Fibroblast of mammary gland (primary cell): ENCODE measurements at regions not wholly inside any gene's neighbourhood (a gene's known extent, or its start where the extent isn't known, plus 50 kb on each side); places are given as distances from the start of the nearest gene placed in this dataset.

ENCODE experiments used
- DNase-seq: peaks from one replicate; pipeline ENCODE4 v3.0.0-alpha.2; 2010; ENCODE audit warnings: low read depth
- H3K4me3 ChIP-seq: 2 replicates; pipeline ENCODE4 v1.5.1; 2011; ENCODE audit warnings: low read depth, mild to moderate bottlenecking, low read length, moderate library complexity; ENCODE audit not compliant: control insufficient read depth
- TF ChIP-seq, protein P1 (sequence below): conservative IDR thresholded peaks from 2 replicates; pipeline ENCODE4 v1.5.1; 2011; ENCODE audit warnings: low read depth, low read length, inconsistent platforms; ENCODE audit not compliant: control insufficient read depth, insufficient read depth

DNA sequence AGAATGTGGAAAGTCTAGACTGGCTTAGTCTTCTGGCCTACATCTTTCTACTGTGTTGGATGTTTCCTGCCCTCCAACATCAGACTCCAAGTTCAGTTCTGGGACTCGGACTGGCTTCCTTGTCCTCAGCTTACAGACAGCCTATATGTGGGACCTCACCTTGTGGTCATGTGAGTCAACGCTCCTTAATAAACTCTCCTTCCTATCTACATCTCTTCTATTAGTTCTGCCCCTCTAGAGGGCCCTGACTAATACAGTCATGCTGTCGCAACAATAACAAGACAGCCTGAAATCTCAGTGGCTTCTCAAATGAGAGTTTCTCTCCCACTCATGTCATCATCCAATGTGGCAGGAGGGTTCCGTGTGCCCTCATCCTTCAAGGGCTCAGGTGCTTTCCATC, 347.8 kb downstream of the MZT1 start:
- no peak for DNase-seq
- TF ChIP-seq, protein P1, sequence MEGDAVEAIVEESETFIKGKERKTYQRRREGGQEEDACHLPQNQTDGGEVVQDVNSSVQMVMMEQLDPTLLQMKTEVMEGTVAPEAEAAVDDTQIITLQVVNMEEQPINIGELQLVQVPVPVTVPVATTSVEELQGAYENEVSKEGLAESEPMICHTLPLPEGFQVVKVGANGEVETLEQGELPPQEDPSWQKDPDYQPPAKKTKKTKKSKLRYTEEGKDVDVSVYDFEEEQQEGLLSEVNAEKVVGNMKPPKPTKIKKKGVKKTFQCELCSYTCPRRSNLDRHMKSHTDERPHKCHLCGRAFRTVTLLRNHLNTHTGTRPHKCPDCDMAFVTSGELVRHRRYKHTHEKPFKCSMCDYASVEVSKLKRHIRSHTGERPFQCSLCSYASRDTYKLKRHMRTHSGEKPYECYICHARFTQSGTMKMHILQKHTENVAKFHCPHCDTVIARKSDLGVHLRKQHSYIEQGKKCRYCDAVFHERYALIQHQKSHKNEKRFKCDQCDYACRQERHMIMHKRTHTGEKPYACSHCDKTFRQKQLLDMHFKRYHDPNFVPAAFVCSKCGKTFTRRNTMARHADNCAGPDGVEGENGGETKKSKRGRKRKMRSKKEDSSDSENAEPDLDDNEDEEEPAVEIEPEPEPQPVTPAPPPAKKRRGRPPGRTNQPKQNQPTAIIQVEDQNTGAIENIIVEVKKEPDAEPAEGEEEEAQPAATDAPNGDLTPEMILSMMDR: no peak
- no peak overlapping the region for H3K4me3 ChIP-seq

DNA sequence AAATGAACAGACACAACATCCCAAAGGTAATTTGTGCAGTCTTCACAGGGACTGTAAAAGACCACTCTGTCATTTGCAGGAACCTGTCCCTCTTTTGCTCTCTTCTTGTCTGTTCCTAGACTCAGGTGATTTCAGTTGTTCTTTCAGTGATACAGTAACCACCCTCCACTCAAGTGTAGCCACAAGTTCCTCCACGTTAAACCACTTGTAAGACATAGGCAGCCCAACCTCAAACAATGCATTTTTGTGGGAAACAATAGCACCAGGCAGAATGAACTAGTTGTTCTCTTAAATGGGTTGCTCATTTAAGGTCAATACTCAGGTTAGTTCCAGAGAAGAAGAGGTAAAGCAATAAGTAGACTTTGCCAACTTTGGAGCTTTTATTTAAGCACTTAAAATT, 359.4 kb downstream of the MZT1 start:
- TF ChIP-seq, protein P1: no peak
- DNase-seq: no peak
- H3K4me3 ChIP-seq: no peak overlapping the region

DNA sequence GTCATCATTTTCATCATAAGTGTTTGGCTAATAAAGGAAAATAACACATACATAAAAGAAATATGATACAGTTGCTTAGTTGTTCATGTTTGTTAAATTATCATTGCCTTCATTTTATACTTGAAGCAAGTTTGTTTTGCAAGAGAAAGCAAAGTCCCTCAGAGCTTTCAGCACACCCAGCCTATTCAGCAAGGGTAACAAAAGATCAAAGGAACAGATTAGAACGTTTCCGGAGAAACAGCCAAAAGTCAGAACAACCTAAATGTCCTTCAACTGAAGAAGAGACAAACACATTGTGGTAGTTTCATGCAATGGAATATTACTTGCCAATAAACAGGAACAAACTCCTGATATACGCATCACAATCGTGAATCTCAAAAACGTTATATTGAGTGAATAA, 380.7 kb downstream of the MZT1 start:
- no peak for DNase-seq
- no peak overlapping the region for H3K4me3 ChIP-seq
- TF ChIP-seq, protein P1: no peak

DNA sequence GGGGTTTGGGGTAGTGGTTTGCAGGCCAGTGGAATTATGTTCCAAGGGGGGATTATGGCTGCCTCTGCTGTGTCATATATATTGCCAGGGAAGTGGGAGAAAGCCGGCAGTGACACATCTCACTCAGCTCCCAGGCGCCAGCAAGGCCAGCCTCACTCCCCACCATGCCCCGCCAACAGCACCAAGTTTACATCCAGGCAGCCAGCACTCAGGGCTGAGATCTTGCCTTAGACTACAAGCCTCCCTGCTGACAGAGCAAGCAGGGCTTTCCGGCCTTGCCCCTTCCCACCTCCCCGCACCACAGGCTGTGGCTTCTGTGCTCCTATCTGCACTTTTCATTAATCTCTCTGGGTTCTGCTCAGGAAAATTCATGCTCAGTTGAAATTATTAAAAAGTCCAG, 385.1 kb downstream of the MZT1 start:
- TF ChIP-seq, protein P1: no peak
- H3K4me3 ChIP-seq: no peak overlapping the region
- no peak for DNase-seq

DNA sequence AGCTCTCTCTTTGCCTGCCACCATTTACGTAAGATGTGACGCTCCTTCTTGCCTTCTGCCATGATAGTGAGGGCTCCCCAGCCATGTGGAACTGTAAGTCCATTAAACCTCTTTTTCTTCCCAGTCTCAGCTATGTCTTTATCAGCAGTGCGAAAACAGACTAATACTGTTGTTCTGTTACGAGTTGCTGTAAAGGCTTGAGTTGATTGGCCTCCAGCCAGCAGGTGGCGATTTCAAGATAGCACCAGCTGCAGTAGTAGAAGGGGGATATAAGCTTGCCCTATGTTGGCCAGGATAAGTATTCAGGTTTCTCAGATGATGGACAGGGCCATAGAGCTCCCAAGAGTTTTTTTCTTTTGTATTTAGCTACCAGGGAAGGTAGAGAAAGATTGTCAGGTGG, 385.5 kb downstream of the MZT1 start:
- DNase-seq: no peak
- H3K4me3 ChIP-seq: no peak overlapping the region
- TF ChIP-seq, protein P1: no peak

DNA sequence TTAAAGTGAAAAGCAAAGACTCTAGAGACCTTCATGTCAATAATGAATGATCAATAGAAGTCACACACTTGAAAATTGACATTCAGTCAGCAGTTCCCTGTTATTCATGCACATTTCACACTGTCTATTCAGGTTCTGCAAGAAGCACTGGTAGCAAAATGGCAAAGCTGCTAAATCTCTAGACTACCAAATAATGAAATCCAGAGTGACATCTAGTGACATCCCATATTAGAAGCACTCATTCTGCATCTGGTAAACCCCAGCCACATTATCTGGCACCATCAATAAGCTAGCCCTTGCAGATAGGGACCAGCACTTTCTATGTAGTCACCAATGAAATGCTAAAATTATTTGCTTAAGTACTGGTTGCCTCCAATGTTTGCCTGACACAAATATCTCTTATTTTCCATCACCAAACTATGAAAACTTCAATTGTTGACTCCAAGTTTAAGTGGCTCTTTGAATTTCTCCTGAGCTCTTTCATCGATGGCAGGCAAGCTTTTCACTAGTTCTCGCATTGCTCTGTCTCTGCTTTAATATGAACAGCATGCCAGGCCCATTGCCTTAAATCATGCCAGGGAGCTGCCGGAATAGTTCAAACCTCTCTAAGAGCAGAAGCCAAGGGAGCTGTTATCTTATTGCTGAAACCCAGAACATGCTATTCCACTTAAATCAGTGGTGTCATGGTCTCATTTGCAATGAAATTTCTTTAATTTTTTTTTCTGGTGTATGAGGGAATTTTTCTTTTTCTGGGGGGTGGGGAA, 409.9 kb downstream of the MZT1 start:
- H3K4me3 ChIP-seq: no peak overlapping the region
- TF ChIP-seq, protein P1: no peak
- DNase-seq: no peak
